Liver (tissue), 8 donors: ENCODE measurements at regions not wholly inside any gene's neighbourhood (a gene's known extent, or its start where the extent isn't known, plus 50 kb on each side); places are given as distances from the start of the nearest gene placed in this dataset.

Experiments used
- DNase-seq: peaks from one replicate; pipeline ENCODE4 v3.0.0-alpha.2; 2017; ENCODE audit warnings: low spot score
- H3K27ac ChIP-seq, 2 donors: one replicate each; pipeline ENCODE4 v1.7.0; 2013; ENCODE audit warnings: inconsistent platforms in 2 of 2, low read length in 2 of 2, control low read depth in 1 of 2, low read depth in 1 of 2, mild to moderate bottlenecking in 1 of 2
- H3K27me3 ChIP-seq, 4 donors: one replicate each; pipeline versions ENCODE4 v1.6.1 to v1.7.0; 2013; ENCODE audit warnings: low read length in 3 of 4, inconsistent platforms in 1 of 4, mild to moderate bottlenecking in 1 of 4, moderate library complexity in 1 of 4; ENCODE audit not compliant: control insufficient read depth in 4 of 4, insufficient read depth in 4 of 4
- H3K36me3 ChIP-seq, 4 donors: one replicate each; pipeline versions ENCODE4 v1.6.1 to v1.7.0; 2013; ENCODE audit warnings: low read length in 3 of 4, mild to moderate bottlenecking in 3 of 4, low read depth in 1 of 4, moderate library complexity in 1 of 4; ENCODE audit not compliant: control insufficient read depth in 4 of 4, insufficient read depth in 3 of 4
- H3K4me1 ChIP-seq, 4 donors: one replicate each; pipeline versions ENCODE4 v1.6.1 to v1.7.0; 2013; ENCODE audit warnings: low read length in 3 of 4, mild to moderate bottlenecking in 3 of 4, moderate library complexity in 1 of 4; ENCODE audit not compliant: control insufficient read depth in 4 of 4, insufficient read depth in 4 of 4
- H3K4me3 ChIP-seq, 3 donors: one replicate each; pipeline versions ENCODE4 v1.6.1 to v1.7.0; 2013; ENCODE audit warnings: low read length in 3 of 3, control low read depth in 1 of 3, low read depth in 1 of 3, mild to moderate bottlenecking in 1 of 3
- H3K9ac ChIP-seq, 2 donors: one replicate each; pipeline ENCODE4 v1.7.0; 2013; ENCODE audit warnings: low read length in 2 of 2, mild to moderate bottlenecking in 2 of 2, moderate library complexity in 2 of 2, control low read depth in 1 of 2, low read depth in 1 of 2
- H3K9me3 ChIP-seq, 4 donors: one replicate each; pipeline versions ENCODE4 v1.6.1 to v1.7.0; 2013; ENCODE audit warnings: low read length in 3 of 4; ENCODE audit not compliant: control insufficient read depth in 4 of 4
- EGR1 ChIP-seq, 2 donors: IDR thresholded peaks; 2 replicates each; pipeline ENCODE4 v1.6.1; 2016 to 2018; ENCODE audit warnings: antibody characterized with exemption in 2 of 2, low read depth in 2 of 2
- FOXA1 ChIP-seq: IDR thresholded peaks from 2 replicates; pipeline ENCODE4 v1.6.1; 2016; ENCODE audit warnings: antibody characterized with exemption
- FOXA2 ChIP-seq: IDR thresholded peaks from 2 replicates; pipeline ENCODE4 v1.6.1; 2016; ENCODE audit warnings: antibody characterized with exemption
- GABPA ChIP-seq, 2 donors: IDR thresholded peaks in 1 of 2; conservative IDR thresholded peaks in 1 of 2; 2 replicates each; pipeline ENCODE4 v1.6.1; 2016; ENCODE audit warnings: antibody characterized with exemption in 2 of 2, mild to moderate bottlenecking in 1 of 2, moderate library complexity in 1 of 2
- HNF4A ChIP-seq, 2 donors: conservative IDR thresholded peaks; 2 replicates each; pipeline ENCODE4 v1.6.1; 2016; ENCODE audit warnings: antibody characterized with exemption in 2 of 2, mild to moderate bottlenecking in 2 of 2
- HNF4G ChIP-seq: IDR thresholded peaks from 2 replicates; pipeline ENCODE4 v1.6.1; 2016; ENCODE audit warnings: antibody characterized with exemption
- JUND ChIP-seq, 2 donors: IDR thresholded peaks; 2 replicates each; pipeline ENCODE4 v1.6.1; 2016; ENCODE audit warnings: antibody characterized with exemption in 2 of 2
- NR2F2 ChIP-seq: IDR thresholded peaks from 2 replicates; pipeline ENCODE4 v1.6.1; 2016; ENCODE audit warnings: antibody characterized with exemption
- RAD21 ChIP-seq, 2 donors: IDR thresholded peaks; 2 replicates each; pipeline ENCODE4 v1.6.1; 2016; ENCODE audit warnings: antibody characterized with exemption in 2 of 2, mild to moderate bottlenecking in 2 of 2
- RXRA ChIP-seq, 2 donors: IDR thresholded peaks; 2 replicates each; pipeline ENCODE4 v1.6.1; 2017 to 2018; ENCODE audit warnings: antibody characterized with exemption in 2 of 2, mild to moderate bottlenecking in 1 of 2
- SP1 ChIP-seq: IDR thresholded peaks from 2 replicates; pipeline ENCODE4 v1.6.1; 2018; ENCODE audit warnings: antibody characterized with exemption, mild to moderate bottlenecking
- TAF1 ChIP-seq: conservative IDR thresholded peaks from 2 replicates; pipeline ENCODE4 v1.6.1; 2016; ENCODE audit warnings: antibody characterized with exemption, mild to moderate bottlenecking
- YY1 ChIP-seq: IDR thresholded peaks from 2 replicates; pipeline ENCODE4 v1.6.1; 2016; ENCODE audit warnings: antibody characterized with exemption, mild to moderate bottlenecking
- WGBS: extraction: QIAGEN DNeasy Blood & Tissue Kit; methylation state at CpG from one replicate; pipeline ENCODE4 v1.1.7; 2013; 5-methylcytosine and 5-hydroxymethylcytosine counted together
- TF ChIP-seq, protein P1 (sequence below): IDR thresholded peaks from 2 replicates; pipeline ENCODE4 v1.6.1; 2016; ENCODE audit warnings: antibody characterized with exemption
- TF ChIP-seq, protein P2 (sequence below): fragments of 150-350 bp; IDR thresholded peaks from 2 replicates; pipeline ENCODE4 v1.5.1; 2017; ENCODE audit warnings: improper control_type of control experiment, low read depth, low read length; ENCODE audit not compliant: missing input control
- TF ChIP-seq, protein P3 (sequence below): IDR thresholded peaks from 2 replicates; pipeline ENCODE4 v1.6.1; 2016; ENCODE audit warnings: antibody characterized with exemption, mild to moderate bottlenecking
- TF ChIP-seq, protein P4 (sequence below): IDR thresholded peaks from 2 replicates; pipeline ENCODE4 v1.6.1; 2016; ENCODE audit warnings: antibody characterized with exemption
- donor health status: healthy.
- donor health status: healthy.
- donor health status: healthy.
- donor health status: healthy.
- donor health status: healthy.

DNA sequence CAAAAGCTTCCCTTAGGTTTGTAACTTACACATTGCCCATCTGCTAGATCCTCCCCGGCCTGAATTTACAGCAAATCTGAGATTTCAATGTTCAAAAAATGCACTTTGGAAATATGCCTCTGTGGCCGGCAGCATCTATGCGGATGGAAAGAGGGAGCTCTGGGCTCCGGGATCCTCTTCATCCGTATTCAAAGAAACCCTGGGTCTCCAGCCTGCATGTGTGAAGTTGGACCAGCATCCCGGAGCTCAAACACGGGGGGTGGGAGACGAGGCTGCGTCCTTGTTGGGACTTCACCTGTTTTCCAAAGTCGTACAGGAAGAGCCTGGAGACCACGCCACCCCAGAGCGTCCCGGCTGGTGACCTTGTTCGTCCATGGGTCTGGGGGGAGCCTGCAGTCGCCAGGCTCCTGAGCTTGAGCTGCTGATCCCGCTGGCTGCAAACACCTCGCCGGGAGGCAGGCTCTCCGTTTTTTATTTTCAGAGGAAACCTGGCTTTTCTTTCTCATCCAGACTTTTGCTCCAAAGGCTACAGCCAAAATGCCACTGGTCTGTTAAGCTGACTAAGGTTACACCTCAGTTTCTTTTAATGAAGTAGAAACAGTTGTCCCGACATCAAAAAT lies 77.4 kb downstream of the PTGR3 start:
- no peak for DNase-seq
- WGBS, result 56% methylated on average over 20 of the region's 20 CpGs
- Histone ChIP-seq H3K36me3 (no peaks in the 10 kb centered on the region), H3K27me3 (no peaks in the 10 kb centered on the region), H3K9ac (no peak overlapping the region), H3K4me3 (no peak overlapping the region), H3K27ac (no peak overlapping the region), H3K9me3 (no peaks in the 10 kb centered on the region), H3K4me1 (no peaks in the 10 kb centered on the region)
- no peak for TF ChIP-seq EGR1 (IDR thresholded peaks at IDR 0.05; ENCODE audit: low read depth in 2 of 2)
- TF ChIP-seq FOXA1, result no peak
- TF ChIP-seq FOXA2, result no peak
- TF ChIP-seq HNF4G, result no peak
- TF ChIP-seq TAF1, result no peak
- TF ChIP-seq, protein P1, sequence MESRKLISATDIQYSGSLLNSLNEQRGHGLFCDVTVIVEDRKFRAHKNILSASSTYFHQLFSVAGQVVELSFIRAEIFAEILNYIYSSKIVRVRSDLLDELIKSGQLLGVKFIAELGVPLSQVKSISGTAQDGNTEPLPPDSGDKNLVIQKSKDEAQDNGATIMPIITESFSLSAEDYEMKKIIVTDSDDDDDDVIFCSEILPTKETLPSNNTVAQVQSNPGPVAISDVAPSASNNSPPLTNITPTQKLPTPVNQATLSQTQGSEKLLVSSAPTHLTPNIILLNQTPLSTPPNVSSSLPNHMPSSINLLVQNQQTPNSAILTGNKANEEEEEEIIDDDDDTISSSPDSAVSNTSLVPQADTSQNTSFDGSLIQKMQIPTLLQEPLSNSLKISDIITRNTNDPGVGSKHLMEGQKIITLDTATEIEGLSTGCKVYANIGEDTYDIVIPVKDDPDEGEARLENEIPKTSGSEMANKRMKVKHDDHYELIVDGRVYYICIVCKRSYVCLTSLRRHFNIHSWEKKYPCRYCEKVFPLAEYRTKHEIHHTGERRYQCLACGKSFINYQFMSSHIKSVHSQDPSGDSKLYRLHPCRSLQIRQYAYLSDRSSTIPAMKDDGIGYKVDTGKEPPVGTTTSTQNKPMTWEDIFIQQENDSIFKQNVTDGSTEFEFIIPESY, result no peak
- no peak for TF ChIP-seq RAD21 (IDR thresholded peaks at IDR 0.05)
- TF ChIP-seq YY1, result no peak
- no peak for TF ChIP-seq RXRA (IDR thresholded peaks at IDR 0.05)
- TF ChIP-seq, protein P2, sequence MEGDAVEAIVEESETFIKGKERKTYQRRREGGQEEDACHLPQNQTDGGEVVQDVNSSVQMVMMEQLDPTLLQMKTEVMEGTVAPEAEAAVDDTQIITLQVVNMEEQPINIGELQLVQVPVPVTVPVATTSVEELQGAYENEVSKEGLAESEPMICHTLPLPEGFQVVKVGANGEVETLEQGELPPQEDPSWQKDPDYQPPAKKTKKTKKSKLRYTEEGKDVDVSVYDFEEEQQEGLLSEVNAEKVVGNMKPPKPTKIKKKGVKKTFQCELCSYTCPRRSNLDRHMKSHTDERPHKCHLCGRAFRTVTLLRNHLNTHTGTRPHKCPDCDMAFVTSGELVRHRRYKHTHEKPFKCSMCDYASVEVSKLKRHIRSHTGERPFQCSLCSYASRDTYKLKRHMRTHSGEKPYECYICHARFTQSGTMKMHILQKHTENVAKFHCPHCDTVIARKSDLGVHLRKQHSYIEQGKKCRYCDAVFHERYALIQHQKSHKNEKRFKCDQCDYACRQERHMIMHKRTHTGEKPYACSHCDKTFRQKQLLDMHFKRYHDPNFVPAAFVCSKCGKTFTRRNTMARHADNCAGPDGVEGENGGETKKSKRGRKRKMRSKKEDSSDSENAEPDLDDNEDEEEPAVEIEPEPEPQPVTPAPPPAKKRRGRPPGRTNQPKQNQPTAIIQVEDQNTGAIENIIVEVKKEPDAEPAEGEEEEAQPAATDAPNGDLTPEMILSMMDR, result no peak
- no peak for TF ChIP-seq NR2F2
- TF ChIP-seq SP1, result no peak
- TF ChIP-seq GABPA (IDR thresholded peaks at IDR 0.05 in 1 of 2, conservative IDR thresholded peaks at IDR 0.05 in 1 of 2), result no peak
- TF ChIP-seq, protein P3, sequence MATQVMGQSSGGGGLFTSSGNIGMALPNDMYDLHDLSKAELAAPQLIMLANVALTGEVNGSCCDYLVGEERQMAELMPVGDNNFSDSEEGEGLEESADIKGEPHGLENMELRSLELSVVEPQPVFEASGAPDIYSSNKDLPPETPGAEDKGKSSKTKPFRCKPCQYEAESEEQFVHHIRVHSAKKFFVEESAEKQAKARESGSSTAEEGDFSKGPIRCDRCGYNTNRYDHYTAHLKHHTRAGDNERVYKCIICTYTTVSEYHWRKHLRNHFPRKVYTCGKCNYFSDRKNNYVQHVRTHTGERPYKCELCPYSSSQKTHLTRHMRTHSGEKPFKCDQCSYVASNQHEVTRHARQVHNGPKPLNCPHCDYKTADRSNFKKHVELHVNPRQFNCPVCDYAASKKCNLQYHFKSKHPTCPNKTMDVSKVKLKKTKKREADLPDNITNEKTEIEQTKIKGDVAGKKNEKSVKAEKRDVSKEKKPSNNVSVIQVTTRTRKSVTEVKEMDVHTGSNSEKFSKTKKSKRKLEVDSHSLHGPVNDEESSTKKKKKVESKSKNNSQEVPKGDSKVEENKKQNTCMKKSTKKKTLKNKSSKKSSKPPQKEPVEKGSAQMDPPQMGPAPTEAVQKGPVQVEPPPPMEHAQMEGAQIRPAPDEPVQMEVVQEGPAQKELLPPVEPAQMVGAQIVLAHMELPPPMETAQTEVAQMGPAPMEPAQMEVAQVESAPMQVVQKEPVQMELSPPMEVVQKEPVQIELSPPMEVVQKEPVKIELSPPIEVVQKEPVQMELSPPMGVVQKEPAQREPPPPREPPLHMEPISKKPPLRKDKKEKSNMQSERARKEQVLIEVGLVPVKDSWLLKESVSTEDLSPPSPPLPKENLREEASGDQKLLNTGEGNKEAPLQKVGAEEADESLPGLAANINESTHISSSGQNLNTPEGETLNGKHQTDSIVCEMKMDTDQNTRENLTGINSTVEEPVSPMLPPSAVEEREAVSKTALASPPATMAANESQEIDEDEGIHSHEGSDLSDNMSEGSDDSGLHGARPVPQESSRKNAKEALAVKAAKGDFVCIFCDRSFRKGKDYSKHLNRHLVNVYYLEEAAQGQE, result no peak
- TF ChIP-seq, protein P4, sequence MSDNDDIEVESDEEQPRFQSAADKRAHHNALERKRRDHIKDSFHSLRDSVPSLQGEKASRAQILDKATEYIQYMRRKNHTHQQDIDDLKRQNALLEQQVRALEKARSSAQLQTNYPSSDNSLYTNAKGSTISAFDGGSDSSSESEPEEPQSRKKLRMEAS, result no peak
- no peak for TF ChIP-seq JUND (IDR thresholded peaks at IDR 0.05)
- no peak for TF ChIP-seq HNF4A (conservative IDR thresholded peaks at IDR 0.05)
